ENCODE measurements at regions not wholly inside any gene's neighbourhood (a gene's known extent, or its start where the extent isn't known, plus 50 kb on each side); places are given as distances from the start of the nearest gene placed in this dataset.
"Not testable (repeated sequence)": the region's sequence is repeated elsewhere in the genome, so short reads cannot be mapped to it uniquely, and the experiment has no call there.

- no peak for DNase-seq
These were observed 116.4 kb downstream of the NPIPB5 start for GRCh38 chr16:22627043-22627442.

GRCh38 chr16:22628994-22629393 lies 118.3 kb downstream of the NPIPB5 start:
- DNase-seq: no peak

- DNase-seq: no peak
These were observed 119.6 kb downstream of the NPIPB5 start for GRCh38 chr16:22630242-22630641.

- DNase-seq: no peak
These were observed 120.6 kb downstream of the NPIPB5 start for GRCh38 chr16:22631264-22631663.

GRCh38 chr16:22632606-22633005 lies 121.9 kb downstream of the NPIPB5 start:
- DNase-seq: no peak

GRCh38 chr16:22633280-22633679 lies 122.6 kb downstream of the NPIPB5 start:
- DNase-seq: no peak

GRCh38 chr16:22633799-22634198 lies 123.1 kb downstream of the NPIPB5 start:
- DNase-seq: no peak

- DNase-seq: no peak
These were observed 124.3 kb downstream of the NPIPB5 start for GRCh38 chr16:22634954-22635353.

GRCh38 chr16:22635357-22635761 lies 124.7 kb downstream of the NPIPB5 start:
- no peak for DNase-seq

- no peak for DNase-seq
These were observed 125.1 kb downstream of the NPIPB5 start for GRCh38 chr16:22635801-22636200.

- DNase-seq: no peak
These were observed 127.9 kb downstream of the NPIPB5 start for GRCh38 chr16:22638393-22639206.

GRCh38 chr16:22641131-22641628 lies 130.5 kb downstream of the NPIPB5 start:
- DNase-seq: peak; percentile 21

- DNase-seq: no peak
These were observed 131.9 kb downstream of the NPIPB5 start for GRCh38 chr16:22642416-22643088.

GRCh38 chr16:22643203-22643602 lies 132.5 kb downstream of the NPIPB5 start:
- not testable (repeated sequence) for DNase-seq

- no peak for DNase-seq
These were observed 133.2 kb downstream of the NPIPB5 start for GRCh38 chr16:22643886-22644285.

- DNase-seq: no peak
These were observed 135.2 kb downstream of the NPIPB5 start for GRCh38 chr16:22645868-22646267.

GRCh38 chr16:22646948-22647556 lies 136.4 kb downstream of the NPIPB5 start:
- no peak for DNase-seq

GRCh38 chr16:22648141-22648540 lies 137.4 kb downstream of the NPIPB5 start:
- no peak for DNase-seq

- DNase-seq: no peak
These were observed 138.2 kb downstream of the NPIPB5 start for GRCh38 chr16:22648941-22649340.

- not testable (repeated sequence) for DNase-seq
These were observed 140.6 kb downstream of the NPIPB5 start for GRCh38 chr16:22651111-22651817.

- DNase-seq: no peak
These were observed 141.8 kb downstream of the NPIPB5 start for GRCh38 chr16:22652463-22652845.

- DNase-seq: no peak
These were observed 143.2 kb downstream of the NPIPB5 start for GRCh38 chr16:22653876-22654275.

GRCh38 chr16:22656573-22656972 lies 145.9 kb downstream of the NPIPB5 start:
- DNase-seq: not testable (repeated sequence)
